HG02852 (cell line): ENCODE measurements at regions not wholly inside any gene's neighbourhood (a gene's known extent, or its start where the extent isn't known, plus 50 kb on each side); places are given as distances from the start of the nearest gene placed in this dataset.
"Not testable (repeated sequence)": the region's sequence is repeated elsewhere in the genome, so short reads cannot be mapped to it uniquely, and the experiment has no call there.

ENCODE experiments used
- ATAC-seq: cut with Tn5 transposase; IDR thresholded peaks from one replicate; pipeline ENCODE4 v1.9.1; 2021; ENCODE audit warnings: mild to moderate bottlenecking, moderate library complexity; ENCODE audit not compliant: unreplicated experiment

- ATAC-seq: no peak
These were observed 217.6 kb downstream of the NPR3 start for GRCh38 chr5:32928761-32929160.

GRCh38 chr5:32931438-32931837, 220.3 kb downstream of the NPR3 start:
- not testable (repeated sequence) for ATAC-seq

DNA sequence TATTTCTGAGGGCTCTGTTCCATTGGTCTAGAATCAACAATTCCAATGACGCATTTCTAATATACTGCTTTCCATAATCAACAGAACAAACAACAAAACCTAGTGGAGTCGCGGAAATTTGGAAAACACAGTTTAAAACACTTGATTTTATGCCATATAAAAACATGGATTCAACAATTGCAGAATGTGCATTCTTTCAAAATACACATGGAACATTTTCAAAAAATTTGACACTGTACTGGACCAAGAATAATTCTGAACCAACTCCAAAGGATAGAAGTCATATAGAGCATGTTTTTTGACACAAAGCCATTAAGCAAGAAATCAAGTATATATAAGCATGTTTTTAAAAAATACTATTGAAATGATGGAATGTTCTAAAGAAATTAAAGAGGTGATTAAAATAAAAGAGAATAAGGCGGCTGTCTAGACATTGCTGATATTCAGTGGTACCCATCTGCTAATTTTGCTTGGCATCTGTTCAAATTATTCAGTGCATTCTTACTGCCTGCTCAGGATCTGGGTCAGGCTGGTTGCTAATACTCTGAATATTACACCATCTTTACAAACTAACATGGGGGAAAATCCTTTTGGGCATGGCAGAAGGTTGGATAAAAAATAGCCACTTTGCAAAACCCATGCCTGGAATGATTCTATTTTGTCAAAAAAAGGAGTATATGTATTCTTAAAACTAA, 221.3 kb downstream of the NPR3 start:
- no peak for ATAC-seq

DNA sequence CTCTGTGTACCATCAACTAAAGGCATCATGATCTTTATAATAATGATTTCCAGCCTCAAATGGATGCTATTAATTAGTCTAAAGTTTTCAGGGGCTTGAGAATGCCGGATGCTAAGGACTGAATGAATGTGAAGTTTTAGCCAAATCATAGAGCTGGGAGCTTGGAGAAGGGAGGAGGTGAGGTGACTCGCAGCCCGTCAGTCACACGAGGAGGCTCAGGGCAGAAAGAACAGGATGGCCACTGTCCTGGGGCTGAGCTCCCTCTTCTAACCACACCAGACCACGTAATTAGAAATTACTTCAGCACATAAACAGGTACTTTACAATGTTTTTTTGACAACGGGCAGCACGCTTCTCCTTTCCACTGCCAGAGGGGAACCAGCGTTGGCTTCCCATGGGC, 222.6 kb downstream of the NPR3 start:
- ATAC-seq: no peak

- no peak for ATAC-seq
These were observed 223.4 kb downstream of the NPR3 start for GRCh38 chr5:32934529-32934928.

- ATAC-seq: no peak
These were observed 224.2 kb downstream of the NPR3 start for GRCh38 chr5:32935283-32935682.

DNA sequence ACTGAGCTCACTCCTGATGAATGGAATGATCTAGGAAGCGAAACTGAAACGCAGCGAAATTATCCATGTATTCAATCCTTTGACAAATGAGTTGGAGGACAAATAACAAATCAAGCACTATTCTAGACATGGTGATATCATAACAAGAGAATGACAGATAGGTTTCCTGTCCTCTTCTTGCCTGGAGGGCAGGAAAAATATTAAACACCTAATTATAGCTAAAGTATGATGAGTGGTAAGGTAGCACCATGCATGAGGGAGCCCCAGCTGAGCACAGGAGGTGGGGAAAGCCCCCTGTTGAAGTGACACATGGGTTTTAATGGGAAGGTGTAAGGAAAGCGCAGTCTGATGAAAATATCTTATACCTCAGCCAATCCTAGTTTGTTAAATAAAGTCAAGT, 225.2 kb downstream of the NPR3 start:
- ATAC-seq: no peak

DNA sequence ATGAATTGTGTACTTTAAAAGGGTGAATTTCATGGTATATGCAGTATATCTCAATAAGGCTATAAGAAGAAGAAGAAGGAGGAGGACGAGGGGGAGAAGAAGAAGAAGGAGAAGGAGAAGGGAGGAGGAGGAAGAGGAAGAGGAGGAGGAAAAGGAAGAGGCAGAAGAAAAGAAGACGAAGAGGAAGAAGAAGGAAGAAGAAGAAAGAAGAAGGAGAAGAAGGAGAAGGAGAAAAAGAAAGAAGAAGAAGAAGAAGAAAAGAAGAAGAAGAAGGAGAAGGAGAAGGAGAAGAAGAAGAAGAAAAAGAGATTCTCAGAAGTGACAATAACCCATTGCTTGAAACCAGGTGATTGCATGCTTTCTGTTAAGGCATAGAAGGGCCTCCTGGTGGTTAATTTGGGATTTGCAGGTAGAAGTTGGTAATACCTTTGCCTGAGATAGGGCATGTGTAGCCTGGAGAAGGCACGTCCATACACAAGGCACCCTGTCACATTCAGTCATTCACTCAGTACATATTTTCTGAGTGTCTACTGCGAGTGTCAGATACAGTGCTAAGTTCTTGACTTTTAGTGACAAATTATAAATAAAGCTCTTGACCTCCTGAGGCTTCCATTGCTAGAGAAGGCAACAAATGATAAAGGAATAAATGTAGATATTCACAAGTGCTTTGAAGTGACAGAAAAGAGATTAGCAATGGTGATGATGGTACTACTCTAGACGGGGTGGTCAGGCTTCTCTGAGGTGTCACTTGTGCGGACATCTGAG, 231.3 kb downstream of the NPR3 start:
- peak; percentile 92 for ATAC-seq

DNA sequence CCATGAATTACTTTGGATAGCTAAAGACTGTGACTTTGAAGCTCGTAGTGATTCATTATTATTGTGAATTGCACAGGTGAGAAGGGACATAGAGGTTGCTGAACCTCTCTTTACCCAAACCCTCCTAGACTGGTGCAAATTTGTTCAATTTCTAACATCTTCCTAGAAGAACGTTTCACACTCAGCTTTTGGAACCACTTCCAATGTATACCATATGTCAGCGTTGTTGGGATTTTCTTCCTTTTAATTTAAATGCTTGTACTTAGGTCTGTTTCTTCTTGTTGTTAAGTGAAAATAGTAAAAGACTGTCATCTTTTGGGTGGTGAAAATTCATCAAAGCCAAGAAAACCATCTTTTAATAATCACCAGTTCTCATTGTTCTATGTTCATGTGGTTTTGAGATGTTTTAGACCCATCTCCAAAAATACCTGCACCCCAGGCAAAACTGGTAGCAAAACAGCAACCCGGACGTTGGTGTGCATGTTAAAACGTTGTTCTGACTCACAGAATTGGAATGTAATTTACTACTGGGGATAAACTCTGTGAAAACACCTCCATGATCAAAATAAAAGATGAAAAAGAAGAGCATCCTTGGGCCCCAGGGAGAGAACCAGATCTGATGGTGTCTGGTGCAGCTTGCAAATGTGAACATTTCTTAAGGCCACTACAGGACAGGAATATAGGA, 238.3 kb downstream of the NPR3 start:
- no peak for ATAC-seq

DNA sequence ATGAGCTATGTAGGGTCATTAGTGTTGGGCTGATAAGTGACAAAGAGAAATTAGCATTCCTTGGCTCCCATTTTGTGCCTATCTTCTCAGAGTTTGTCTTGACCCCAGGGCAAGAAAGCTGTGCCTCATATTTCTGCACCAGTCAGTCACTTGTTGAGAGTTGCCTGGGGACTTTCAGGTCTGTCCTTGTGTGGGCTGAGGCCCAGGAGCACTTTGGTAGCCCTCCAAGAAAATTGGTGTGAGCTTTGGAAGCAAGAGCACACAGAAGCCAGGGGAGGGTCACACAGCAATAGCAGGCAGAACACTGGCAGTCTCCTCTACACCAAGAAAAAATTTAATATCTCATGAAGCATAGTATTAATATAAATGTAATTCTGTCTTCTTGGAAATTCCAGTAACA, 239.9 kb downstream of the NPR3 start:
- no peak for ATAC-seq

DNA sequence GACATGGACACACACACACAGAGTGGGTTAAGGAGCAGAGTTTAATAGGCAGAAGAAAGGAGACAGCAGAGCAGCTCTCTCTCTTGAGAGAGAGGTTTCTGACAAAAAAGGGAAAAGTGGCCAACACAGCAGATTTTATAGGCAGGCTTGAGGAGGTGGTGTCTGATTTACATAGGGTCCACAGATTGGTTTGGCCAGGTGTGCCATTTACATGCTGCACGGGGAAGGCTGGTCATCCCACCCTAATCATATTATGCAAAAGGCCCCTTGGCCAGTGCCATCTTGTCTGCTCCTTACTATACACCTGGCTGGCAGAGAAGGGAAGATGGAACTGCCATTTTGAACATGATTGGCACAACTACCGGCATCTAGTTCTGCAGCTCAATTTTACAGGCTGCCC, 240.8 kb downstream of the NPR3 start:
- ATAC-seq: no peak

DNA sequence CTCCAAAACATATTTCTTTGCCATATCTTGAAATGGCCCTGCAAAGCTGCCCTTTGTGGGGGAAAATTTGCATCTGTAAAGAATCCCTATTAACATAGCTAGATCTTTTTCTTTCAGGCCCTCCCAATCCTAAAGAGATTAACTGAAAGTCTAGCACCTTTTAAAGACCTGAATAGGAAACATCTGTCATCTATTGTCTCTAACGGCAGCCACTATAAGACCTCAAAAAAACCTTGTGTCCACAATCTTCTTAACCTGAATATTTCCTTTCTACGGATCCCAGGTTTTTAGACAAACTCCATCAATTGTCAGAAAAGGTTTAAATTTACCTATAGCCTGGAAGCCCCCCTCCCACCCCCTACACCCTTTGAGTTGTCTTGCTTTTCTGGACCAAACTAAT, 241.3 kb downstream of the NPR3 start:
- ATAC-seq: not testable (repeated sequence)

- no peak for ATAC-seq
These were observed 242.6 kb downstream of the NPR3 start for GRCh38 chr5:32953694-32954093.

- no peak for ATAC-seq
These were observed 244.7 kb downstream of the NPR3 start for GRCh38 chr5:32955814-32956213.

GRCh38 chr5:32960340-32961058, 249.4 kb downstream of the NPR3 start:
- ATAC-seq: no peak

GRCh38 chr5:32961059-32961415, 249.9 kb downstream of the NPR3 start:
- no peak for ATAC-seq

DNA sequence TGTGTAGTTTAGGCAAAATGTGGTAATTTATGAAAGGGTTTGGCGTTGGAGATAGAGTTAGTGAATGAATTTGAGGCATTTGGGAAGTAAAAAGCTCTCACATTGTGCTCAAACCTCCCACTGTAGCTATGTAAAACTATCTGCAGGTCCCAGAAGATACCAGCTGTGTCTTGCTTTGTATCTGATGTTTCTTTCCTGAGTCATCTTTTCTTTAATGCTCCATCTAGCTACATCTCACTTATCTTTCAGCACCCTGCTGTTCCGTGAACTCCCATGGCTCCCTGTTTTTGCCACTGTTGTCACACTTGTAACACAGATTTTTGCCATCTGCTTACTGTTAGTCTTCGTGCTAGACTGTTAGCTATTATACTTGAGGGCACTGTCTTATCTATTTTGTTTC, 253.1 kb downstream of the NPR3 start:
- no peak for ATAC-seq

GRCh38 chr5:32973646-32974045, 262.5 kb downstream of the NPR3 start:
- no peak for ATAC-seq

DNA sequence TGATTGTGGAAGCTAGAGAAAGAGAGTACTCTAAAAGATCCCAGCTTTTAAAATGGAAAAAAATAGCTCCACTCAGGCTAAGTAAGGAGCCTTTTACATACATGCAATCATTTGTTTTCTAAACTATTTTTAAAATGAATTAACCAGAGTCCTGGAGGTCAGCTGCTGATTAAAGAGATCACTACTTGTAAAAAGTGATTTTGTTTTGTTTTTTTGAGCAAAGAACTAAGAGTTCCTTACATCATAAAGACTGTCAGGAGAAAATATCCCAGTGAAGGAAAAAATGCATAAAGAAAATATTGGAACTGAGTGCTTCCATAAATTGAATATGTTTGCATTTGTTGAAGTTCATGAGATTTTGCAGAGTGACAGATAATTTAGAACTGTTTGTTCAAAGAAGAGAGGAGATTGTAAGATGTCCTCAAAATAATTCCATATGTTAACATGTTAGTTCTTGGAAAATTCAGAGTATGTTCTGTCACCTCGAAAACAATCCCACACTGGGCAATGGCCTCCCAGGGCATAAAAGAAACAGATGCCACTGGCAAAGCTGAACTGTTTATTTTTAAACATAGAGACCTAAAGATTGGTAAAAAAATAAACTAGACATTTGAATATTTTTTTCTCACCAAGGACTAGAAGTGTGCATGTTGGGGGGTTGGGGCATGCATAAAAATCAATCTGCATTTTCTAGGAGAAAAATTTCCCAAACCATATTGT, 264.7 kb downstream of the NPR3 start:
- ATAC-seq: no peak

DNA sequence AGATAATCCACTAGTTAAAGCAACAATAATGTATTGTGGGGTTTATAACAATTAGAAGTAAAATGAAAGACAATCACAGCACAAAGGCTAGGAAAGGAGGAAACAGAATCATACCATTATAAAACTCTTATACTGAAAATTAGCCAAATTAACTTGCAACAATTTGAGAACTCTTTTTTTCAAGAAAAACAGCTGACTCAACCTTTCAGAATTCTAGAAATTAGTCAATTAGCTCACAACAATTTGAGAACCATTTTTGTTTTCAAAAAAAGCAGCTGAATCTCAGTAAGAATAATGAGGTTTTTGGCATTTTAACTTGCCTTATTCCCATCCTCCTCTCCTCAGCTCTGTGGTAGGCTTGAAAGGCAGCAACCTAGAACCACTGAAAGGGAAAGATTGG, 269.9 kb downstream of the NPR3 start:
- no peak for ATAC-seq
